ENCODE measurements at regions not wholly inside any gene's neighbourhood (a gene's known extent, or its start where the extent isn't known, plus 50 kb on each side); places are given as distances from the start of the nearest gene placed in this dataset.

- no peak for DNase-seq (ENCODE audit: low spot score)
- no peak overlapping the region for H3K27ac Mint-ChIP-seq (ENCODE audit: unreplicated experiment)
- no peaks in the 10 kb centered on the region for H3K4me1 Mint-ChIP-seq (ENCODE audit: low read depth)
- H3K4me3 Mint-ChIP-seq (ENCODE audit: unreplicated experiment): no peak overlapping the region
- H3K9me3 Mint-ChIP-seq (ENCODE audit: low read depth): no peaks in the 10 kb centered on the region
- TF ChIP-seq, protein P1, sequence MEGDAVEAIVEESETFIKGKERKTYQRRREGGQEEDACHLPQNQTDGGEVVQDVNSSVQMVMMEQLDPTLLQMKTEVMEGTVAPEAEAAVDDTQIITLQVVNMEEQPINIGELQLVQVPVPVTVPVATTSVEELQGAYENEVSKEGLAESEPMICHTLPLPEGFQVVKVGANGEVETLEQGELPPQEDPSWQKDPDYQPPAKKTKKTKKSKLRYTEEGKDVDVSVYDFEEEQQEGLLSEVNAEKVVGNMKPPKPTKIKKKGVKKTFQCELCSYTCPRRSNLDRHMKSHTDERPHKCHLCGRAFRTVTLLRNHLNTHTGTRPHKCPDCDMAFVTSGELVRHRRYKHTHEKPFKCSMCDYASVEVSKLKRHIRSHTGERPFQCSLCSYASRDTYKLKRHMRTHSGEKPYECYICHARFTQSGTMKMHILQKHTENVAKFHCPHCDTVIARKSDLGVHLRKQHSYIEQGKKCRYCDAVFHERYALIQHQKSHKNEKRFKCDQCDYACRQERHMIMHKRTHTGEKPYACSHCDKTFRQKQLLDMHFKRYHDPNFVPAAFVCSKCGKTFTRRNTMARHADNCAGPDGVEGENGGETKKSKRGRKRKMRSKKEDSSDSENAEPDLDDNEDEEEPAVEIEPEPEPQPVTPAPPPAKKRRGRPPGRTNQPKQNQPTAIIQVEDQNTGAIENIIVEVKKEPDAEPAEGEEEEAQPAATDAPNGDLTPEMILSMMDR (IDR thresholded peaks at IDR 0.05): no peak
- H3K36me3 Mint-ChIP-seq (ENCODE audit: low read depth): no peaks in the 10 kb centered on the region
- H3K27me3 Mint-ChIP-seq (ENCODE audit: low read depth): peaks cover 35% of the 10 kb centered on the region
These were observed 254.6 kb downstream of the MEIS1 start for GRCh38 chr2:66689456-66690051.

GRCh38 chr2:66691031-66691965, 256.4 kb downstream of the MEIS1 start:
- peaks cover 41% of the 10 kb centered on the region for H3K27me3 Mint-ChIP-seq (ENCODE audit: low read depth)
- no peak overlapping the region for H3K4me3 Mint-ChIP-seq (ENCODE audit: unreplicated experiment)
- no peaks in the 10 kb centered on the region for H3K4me1 Mint-ChIP-seq (ENCODE audit: low read depth)
- no peaks in the 10 kb centered on the region for H3K36me3 Mint-ChIP-seq (ENCODE audit: low read depth)
- TF ChIP-seq, protein P1 (IDR thresholded peaks at IDR 0.05): no peak
- H3K27ac Mint-ChIP-seq (ENCODE audit: unreplicated experiment): no peak overlapping the region
- no peaks in the 10 kb centered on the region for H3K9me3 Mint-ChIP-seq (ENCODE audit: low read depth)
- DNase-seq (ENCODE audit: low spot score): no peak

DNA sequence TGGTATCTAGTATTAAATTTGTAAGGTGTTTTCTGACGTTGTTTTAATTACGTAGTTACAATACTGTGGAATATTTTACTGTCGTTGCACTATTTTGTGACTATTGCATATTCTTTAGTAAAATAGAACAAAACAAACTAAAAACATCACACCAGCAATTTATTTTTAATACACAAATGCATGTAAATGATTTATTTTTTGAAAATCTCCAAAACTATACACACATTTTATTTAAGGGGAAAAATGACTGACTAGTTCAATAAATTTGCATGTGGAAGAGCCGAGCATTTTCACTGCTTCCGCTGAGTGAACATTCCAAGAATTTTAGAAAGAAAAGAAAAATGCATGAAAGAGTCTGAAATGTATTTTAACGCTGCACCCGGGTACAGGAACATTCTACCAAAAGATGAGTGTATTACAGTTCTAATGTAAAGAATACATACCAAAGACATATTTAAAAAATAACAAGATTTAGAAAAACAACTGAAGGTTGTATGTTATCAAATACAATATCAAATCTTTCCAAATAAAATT, 257.7 kb downstream of the MEIS1 start:
- Mint-ChIP-seq H3K4me3 (ENCODE audit: unreplicated experiment) (no peak overlapping the region), H3K27ac (ENCODE audit: unreplicated experiment) (no peak overlapping the region), H3K36me3 (ENCODE audit: low read depth) (no peaks in the 10 kb centered on the region), H3K9me3 (ENCODE audit: low read depth) (no peaks in the 10 kb centered on the region), H3K27me3 (ENCODE audit: low read depth) (peaks cover 44% of the 10 kb centered on the region), H3K4me1 (ENCODE audit: low read depth) (no peaks in the 10 kb centered on the region)
- TF ChIP-seq, protein P1 (IDR thresholded peaks at IDR 0.05): no peak
- DNase-seq (ENCODE audit: low spot score): no peak

- H3K36me3 Mint-ChIP-seq (ENCODE audit: low read depth): no peaks in the 10 kb centered on the region
- no peaks in the 10 kb centered on the region for H3K4me1 Mint-ChIP-seq (ENCODE audit: low read depth)
- TF ChIP-seq, protein P1 (IDR thresholded peaks at IDR 0.05): no peak
- no peak for DNase-seq (ENCODE audit: low spot score)
- peaks cover 48% of the 10 kb centered on the region for H3K27me3 Mint-ChIP-seq (ENCODE audit: low read depth)
- no peaks in the 10 kb centered on the region for H3K9me3 Mint-ChIP-seq (ENCODE audit: low read depth)
- H3K4me3 Mint-ChIP-seq (ENCODE audit: unreplicated experiment): no peak overlapping the region
- no peak overlapping the region for H3K27ac Mint-ChIP-seq (ENCODE audit: unreplicated experiment)
These were observed 258.4 kb downstream of the MEIS1 start for GRCh38 chr2:66693076-66693965.

Measured in chondrocyte (in vitro differentiated cells).